ENCODE measurements at regions not wholly inside any gene's neighbourhood (a gene's known extent, or its start where the extent isn't known, plus 50 kb on each side); places are given as distances from the start of the nearest gene placed in this dataset.

DNA sequence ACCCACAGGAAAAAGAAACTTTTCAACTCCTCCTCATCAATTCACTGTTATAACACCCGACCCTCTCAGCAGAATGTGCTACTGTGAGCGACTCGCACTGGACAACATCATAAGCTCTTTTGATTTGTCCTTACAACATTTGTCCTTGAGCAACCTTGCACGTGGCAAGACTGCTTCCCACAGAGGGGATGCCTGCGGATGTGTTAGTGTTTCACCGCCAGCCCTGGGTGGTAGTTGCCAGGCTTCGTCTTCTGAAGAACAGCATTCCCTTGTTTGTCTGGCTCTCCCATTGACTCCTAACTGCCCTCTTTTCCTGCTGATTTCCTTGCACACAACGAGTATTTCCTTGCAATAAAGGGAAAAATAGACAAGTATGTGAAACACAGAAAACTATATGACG, 111.4 kb upstream of the SLC7A1 start:
- Mint-ChIP-seq H3K9me3 (peaks cover 7% of the 10 kb centered on the region), H3K27me3 (ENCODE audit: low read depth) (no peaks in the 10 kb centered on the region), H3K4me3 (no peak overlapping the region), H3K4me1 (peaks cover 36% of the 10 kb centered on the region), H3K27ac (no peak overlapping the region), H3K36me3 (no peaks in the 10 kb centered on the region)
- no peak for DNase-seq (ENCODE audit: low spot score in 2 of 2, unreplicated experiment in 2 of 2)
- TF ChIP-seq, protein P1, sequence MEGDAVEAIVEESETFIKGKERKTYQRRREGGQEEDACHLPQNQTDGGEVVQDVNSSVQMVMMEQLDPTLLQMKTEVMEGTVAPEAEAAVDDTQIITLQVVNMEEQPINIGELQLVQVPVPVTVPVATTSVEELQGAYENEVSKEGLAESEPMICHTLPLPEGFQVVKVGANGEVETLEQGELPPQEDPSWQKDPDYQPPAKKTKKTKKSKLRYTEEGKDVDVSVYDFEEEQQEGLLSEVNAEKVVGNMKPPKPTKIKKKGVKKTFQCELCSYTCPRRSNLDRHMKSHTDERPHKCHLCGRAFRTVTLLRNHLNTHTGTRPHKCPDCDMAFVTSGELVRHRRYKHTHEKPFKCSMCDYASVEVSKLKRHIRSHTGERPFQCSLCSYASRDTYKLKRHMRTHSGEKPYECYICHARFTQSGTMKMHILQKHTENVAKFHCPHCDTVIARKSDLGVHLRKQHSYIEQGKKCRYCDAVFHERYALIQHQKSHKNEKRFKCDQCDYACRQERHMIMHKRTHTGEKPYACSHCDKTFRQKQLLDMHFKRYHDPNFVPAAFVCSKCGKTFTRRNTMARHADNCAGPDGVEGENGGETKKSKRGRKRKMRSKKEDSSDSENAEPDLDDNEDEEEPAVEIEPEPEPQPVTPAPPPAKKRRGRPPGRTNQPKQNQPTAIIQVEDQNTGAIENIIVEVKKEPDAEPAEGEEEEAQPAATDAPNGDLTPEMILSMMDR (IDR thresholded peaks at IDR 0.05; ENCODE audit: unreplicated experiment) = no peak

- TF ChIP-seq, protein P1 (IDR thresholded peaks at IDR 0.05; ENCODE audit: unreplicated experiment) = no peak
- DNase-seq (ENCODE audit: low spot score in 2 of 2, unreplicated experiment in 2 of 2) = no peak
- Mint-ChIP-seq H3K36me3 (no peaks in the 10 kb centered on the region), H3K4me3 (no peak overlapping the region), H3K27me3 (ENCODE audit: low read depth) (no peaks in the 10 kb centered on the region), H3K27ac (no peak overlapping the region), H3K4me1 (peaks cover 18% of the 10 kb centered on the region), H3K9me3 (peaks cover 7% of the 10 kb centered on the region)
These were observed 109.2 kb upstream of the SLC7A1 start for GRCh38 chr13:29704648-29705047.

DNA sequence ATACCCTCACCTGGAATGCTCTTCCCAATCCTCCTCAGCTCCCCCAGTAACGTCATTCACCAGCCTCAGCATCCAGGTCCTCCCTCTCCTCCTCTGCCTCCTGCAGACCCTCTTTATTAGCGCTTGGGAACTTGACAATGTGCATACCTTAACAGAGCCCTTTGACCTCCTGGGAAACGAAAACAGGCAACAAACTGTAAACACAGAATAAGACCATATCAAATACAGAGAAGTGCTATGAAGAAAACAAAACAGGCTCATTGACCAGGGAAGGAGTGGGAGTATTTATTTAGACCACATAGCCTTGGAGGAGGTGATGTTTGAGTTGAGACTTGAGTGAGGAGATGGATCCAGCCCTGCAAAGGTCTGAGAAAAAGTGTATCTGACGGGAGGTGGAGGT, 107.9 kb upstream of the SLC7A1 start:
- DNase-seq (ENCODE audit: low spot score in 2 of 2, unreplicated experiment in 2 of 2) = no peak
- no peak overlapping the region for H3K4me3 Mint-ChIP-seq
- H3K4me1 Mint-ChIP-seq = peaks cover 10% of the 10 kb centered on the region
- H3K27me3 Mint-ChIP-seq (ENCODE audit: low read depth) = no peaks in the 10 kb centered on the region
- H3K9me3 Mint-ChIP-seq = peaks cover 7% of the 10 kb centered on the region
- no peaks in the 10 kb centered on the region for H3K36me3 Mint-ChIP-seq
- TF ChIP-seq, protein P1 (IDR thresholded peaks at IDR 0.05; ENCODE audit: unreplicated experiment) = no peak
- peak overlapping the region; percentile 40 for H3K27ac Mint-ChIP-seq

- Mint-ChIP-seq H3K4me1 (peaks cover 10% of the 10 kb centered on the region), H3K27me3 (ENCODE audit: low read depth) (no peaks in the 10 kb centered on the region), H3K4me3 (peak overlapping the region; percentile 33), H3K36me3 (no peaks in the 10 kb centered on the region), H3K27ac (peak overlapping the region; percentile 70), H3K9me3 (peaks cover 7% of the 10 kb centered on the region)
- no peak for DNase-seq (ENCODE audit: low spot score in 2 of 2, unreplicated experiment in 2 of 2)
- TF ChIP-seq, protein P1 (IDR thresholded peaks at IDR 0.05; ENCODE audit: unreplicated experiment) = no peak
These were observed 107.4 kb upstream of the SLC7A1 start for GRCh38 chr13:29702912-29703351.

DNA sequence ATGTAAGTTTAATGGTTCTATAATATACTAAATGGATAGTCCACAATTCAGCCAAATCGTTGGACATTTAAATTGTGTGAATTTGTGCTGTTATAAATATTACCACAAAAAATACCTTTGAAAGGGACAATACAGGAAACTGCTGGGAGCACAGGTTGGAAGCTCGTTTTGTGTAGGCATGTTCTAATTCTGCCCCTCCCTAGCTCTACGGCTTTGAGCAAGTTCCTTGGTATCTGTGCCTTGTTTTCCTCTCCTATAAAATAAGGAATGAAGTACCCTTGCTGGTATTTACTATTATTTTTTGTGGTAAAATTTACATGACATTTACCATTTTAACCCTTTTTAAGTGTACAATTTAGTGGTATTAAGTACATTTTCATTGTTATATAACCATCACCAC, 102.6 kb upstream of the SLC7A1 start:
- peaks cover 9% of the 10 kb centered on the region for H3K4me1 Mint-ChIP-seq
- H3K27me3 Mint-ChIP-seq (ENCODE audit: low read depth) = no peaks in the 10 kb centered on the region
- H3K36me3 Mint-ChIP-seq = no peaks in the 10 kb centered on the region
- H3K4me3 Mint-ChIP-seq = no peak overlapping the region
- H3K27ac Mint-ChIP-seq = no peak overlapping the region
- no peaks in the 10 kb centered on the region for H3K9me3 Mint-ChIP-seq
- TF ChIP-seq, protein P1 (IDR thresholded peaks at IDR 0.05; ENCODE audit: unreplicated experiment) = no peak
- DNase-seq (ENCODE audit: low spot score in 2 of 2, unreplicated experiment in 2 of 2) = no peak

DNA sequence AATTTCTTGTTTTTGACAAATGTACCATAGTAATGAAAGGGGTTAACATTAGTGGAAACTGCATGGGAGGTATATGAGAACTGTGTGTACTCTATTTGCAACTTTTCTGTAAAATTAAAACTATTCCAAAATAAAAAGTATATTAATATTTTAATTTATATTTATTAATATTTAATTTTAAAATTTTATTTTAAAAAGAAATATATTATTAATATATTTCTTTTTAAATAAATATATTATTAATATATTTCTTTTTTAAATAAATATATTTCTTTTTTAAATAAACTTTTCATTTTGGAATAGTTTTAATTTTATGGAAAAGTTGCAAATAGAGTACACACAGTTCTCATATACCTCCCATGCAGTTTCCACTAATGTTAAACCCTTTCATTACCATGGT, 101.1 kb upstream of the SLC7A1 start:
- Mint-ChIP-seq H3K36me3 (no peaks in the 10 kb centered on the region), H3K27me3 (ENCODE audit: low read depth) (no peaks in the 10 kb centered on the region), H3K9me3 (no peaks in the 10 kb centered on the region), H3K27ac (no peak overlapping the region), H3K4me3 (no peak overlapping the region), H3K4me1 (peaks cover 5% of the 10 kb centered on the region)
- no peak for DNase-seq (ENCODE audit: low spot score in 2 of 2, unreplicated experiment in 2 of 2)
- TF ChIP-seq, protein P1 (IDR thresholded peaks at IDR 0.05; ENCODE audit: unreplicated experiment) = no peak
